ENCODE measurements at regions not wholly inside any gene's neighbourhood (a gene's known extent, or its start where the extent isn't known, plus 50 kb on each side); places are given as distances from the start of the nearest gene placed in this dataset.

DNA sequence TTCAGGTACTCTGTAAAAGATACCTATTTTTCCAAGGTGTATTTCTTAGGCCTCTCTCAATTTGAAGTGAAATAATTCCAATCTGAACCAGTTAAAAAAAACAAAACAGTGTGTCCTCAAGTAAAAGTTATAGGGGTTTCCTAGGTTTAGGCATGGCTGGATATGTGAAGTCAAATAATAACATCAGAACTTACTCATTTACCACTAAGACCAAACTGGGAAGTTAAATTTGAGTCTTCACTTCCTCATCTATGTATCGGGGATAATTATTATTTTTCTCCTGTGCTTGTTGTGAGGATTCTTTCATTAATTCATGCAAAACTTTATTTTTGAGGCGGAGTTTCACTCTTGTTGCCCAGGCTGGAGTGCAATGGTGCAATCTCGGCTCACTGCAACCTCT lies 86.2 kb upstream of the PTPRK start:
- TF ChIP-seq POLR2A (IDR thresholded peaks at IDR 0.05) = no peak
- TF ChIP-seq, protein P1, sequence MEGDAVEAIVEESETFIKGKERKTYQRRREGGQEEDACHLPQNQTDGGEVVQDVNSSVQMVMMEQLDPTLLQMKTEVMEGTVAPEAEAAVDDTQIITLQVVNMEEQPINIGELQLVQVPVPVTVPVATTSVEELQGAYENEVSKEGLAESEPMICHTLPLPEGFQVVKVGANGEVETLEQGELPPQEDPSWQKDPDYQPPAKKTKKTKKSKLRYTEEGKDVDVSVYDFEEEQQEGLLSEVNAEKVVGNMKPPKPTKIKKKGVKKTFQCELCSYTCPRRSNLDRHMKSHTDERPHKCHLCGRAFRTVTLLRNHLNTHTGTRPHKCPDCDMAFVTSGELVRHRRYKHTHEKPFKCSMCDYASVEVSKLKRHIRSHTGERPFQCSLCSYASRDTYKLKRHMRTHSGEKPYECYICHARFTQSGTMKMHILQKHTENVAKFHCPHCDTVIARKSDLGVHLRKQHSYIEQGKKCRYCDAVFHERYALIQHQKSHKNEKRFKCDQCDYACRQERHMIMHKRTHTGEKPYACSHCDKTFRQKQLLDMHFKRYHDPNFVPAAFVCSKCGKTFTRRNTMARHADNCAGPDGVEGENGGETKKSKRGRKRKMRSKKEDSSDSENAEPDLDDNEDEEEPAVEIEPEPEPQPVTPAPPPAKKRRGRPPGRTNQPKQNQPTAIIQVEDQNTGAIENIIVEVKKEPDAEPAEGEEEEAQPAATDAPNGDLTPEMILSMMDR (IDR thresholded peaks at IDR 0.05) = no peak
- no peak for TF ChIP-seq POLR2AphosphoS5 (IDR thresholded peaks at IDR 0.05)

Data from breast epithelium (tissue), 3 donors.